Left ventricle myocardium superior (tissue), 1 donor: ENCODE measurements at regions not wholly inside any gene's neighbourhood (a gene's known extent, or its start where the extent isn't known, plus 50 kb on each side); places are given as distances from the start of the nearest gene placed in this dataset.
A peak's percentile ranks its signal among the peaks of the same experiment; 100 is the strongest.

ENCODE experiments used
- ATAC-seq: fragments of 200-7000 bp; cut with Tn5 transposase; one replicate; pipeline ENCODE4 v1.9.1; 2020; ENCODE audit warnings: mild to moderate bottlenecking, moderate library complexity
- DNase-seq: peaks from one replicate; pipeline ENCODE4 v3.0.0-alpha.2; 2020
- intact Hi-C: fragments of 100-400 bp; cut with micrococcal nuclease; formaldehyde crosslinking; loops from one replicate; pipeline ENCODE4 v1.11.0; 2022
- donor health status: DM: no; HTN: yes; CAD: no; lungs with severe emphysema.

- ATAC-seq: no peak
- intact Hi-C loops: no loop called here
- DNase-seq: no peak
Measured at GRCh38 chr4:148737061-148737770, 295.0 kb upstream of the NR3C2 start.

GRCh38 chr4:148735432-148736155, 293.4 kb upstream of the NR3C2 start:
- ATAC-seq (no peak), DNase-seq (no peak)
- intact Hi-C loops: no loop called here

- DNase-seq: no peak
- ATAC-seq: no peak
- intact Hi-C loops: no loop called here
Measured at GRCh38 chr4:148730766-148731165, 288.6 kb upstream of the NR3C2 start.

- no peak for ATAC-seq
- intact Hi-C loops: no loop called here
- DNase-seq: no peak
Measured at GRCh38 chr4:148730082-148730640, 287.9 kb upstream of the NR3C2 start.

GRCh38 chr4:148717988-148718387, 275.8 kb upstream of the NR3C2 start:
- DNase-seq: no peak
- intact Hi-C loops: no loop called here

GRCh38 chr4:148716431-148717052, 274.3 kb upstream of the NR3C2 start:
- ATAC-seq: peak; percentile 48
- no peak for DNase-seq
- intact Hi-C loops: no loop called here

More at GRCh38 chr4:148717988-148718387, 275.8 kb upstream of the NR3C2 start:
- no peak for ATAC-seq

GRCh38 chr4:148704291-148704690, 262.1 kb upstream of the NR3C2 start:
- ATAC-seq: no peak
- intact Hi-C loops: no loop called here
- no peak for DNase-seq

GRCh38 chr4:148694702-148695101, 252.5 kb upstream of the NR3C2 start:
- ATAC-seq (no peak), DNase-seq (no peak)
- intact Hi-C loops: no loop called here

- DNase-seq (no peak), ATAC-seq (no peak)
- intact Hi-C loops: no loop called here
Measured at GRCh38 chr4:148693913-148694649, 251.9 kb upstream of the NR3C2 start.

- intact Hi-C loops: no loop called here
- ATAC-seq: no peak
Measured at GRCh38 chr4:148692242-148692641, 250.0 kb upstream of the NR3C2 start.

GRCh38 chr4:148686449-148686848, 244.2 kb upstream of the NR3C2 start:
- intact Hi-C loops: no loop called here
- DNase-seq (no peak), ATAC-seq (no peak)

More at GRCh38 chr4:148692242-148692641, 250.0 kb upstream of the NR3C2 start:
- no peak for DNase-seq

GRCh38 chr4:148684638-148685037, 242.4 kb upstream of the NR3C2 start:
- DNase-seq: no peak
- ATAC-seq: no peak
- intact Hi-C loops: no loop called here

- intact Hi-C loops: no loop called here
- DNase-seq (no peak), ATAC-seq (no peak)
Measured at GRCh38 chr4:148680884-148681283, 238.7 kb upstream of the NR3C2 start.

- DNase-seq: no peak
- intact Hi-C loops: no loop called here
- ATAC-seq: no peak
Measured at GRCh38 chr4:148676344-148676743, 234.1 kb upstream of the NR3C2 start.

GRCh38 chr4:148674876-148675275, 232.7 kb upstream of the NR3C2 start:
- intact Hi-C loops: no loop called here
- DNase-seq (no peak), ATAC-seq (no peak)

- intact Hi-C loops: no loop called here
- DNase-seq: no peak
- no peak for ATAC-seq
Measured at GRCh38 chr4:148664636-148665035, 222.4 kb upstream of the NR3C2 start.

GRCh38 chr4:148654131-148654530, 211.9 kb upstream of the NR3C2 start:
- intact Hi-C loops: no loop called here
- DNase-seq (no peak), ATAC-seq (no peak)

- DNase-seq (no peak), ATAC-seq (no peak)
- intact Hi-C loops: no loop called here
Measured at GRCh38 chr4:148653681-148654080, 211.5 kb upstream of the NR3C2 start.

- ATAC-seq (no peak), DNase-seq (no peak)
- intact Hi-C loops: no loop called here
Measured at GRCh38 chr4:148651991-148652390, 209.8 kb upstream of the NR3C2 start.
